GM18868 (cell line): ENCODE measurements at regions not wholly inside any gene's neighbourhood (a gene's known extent, or its start where the extent isn't known, plus 50 kb on each side); places are given as distances from the start of the nearest gene placed in this dataset.
"Not testable (repeated sequence)": the region's sequence is repeated elsewhere in the genome, so short reads cannot be mapped to it uniquely, and the experiment has no call there.

Source experiments
- ATAC-seq: cut with Tn5 transposase; IDR thresholded peaks from one replicate; pipeline ENCODE4 v1.9.1; 2021; ENCODE audit warnings: mild to moderate bottlenecking, moderate library complexity; ENCODE audit not compliant: unreplicated experiment

GRCh38 chr16:31975826-31976419 is 102.3 kb downstream of the ZNF267 start:
- ATAC-seq = not testable (repeated sequence)

- ATAC-seq = not testable (repeated sequence)
Measured at GRCh38 chr16:31978463-31978862, 104.9 kb downstream of the ZNF267 start.

- not testable (repeated sequence) for ATAC-seq
Measured at GRCh38 chr16:31981739-31982138, 108.1 kb downstream of the ZNF267 start.

GRCh38 chr16:31982986-31983385 is 109.4 kb downstream of the ZNF267 start:
- ATAC-seq = not testable (repeated sequence)

- not testable (repeated sequence) for ATAC-seq
Measured at GRCh38 chr16:31983666-31984065, 110.1 kb downstream of the ZNF267 start.

- ATAC-seq = not testable (repeated sequence)
Measured at GRCh38 chr16:31986895-31987294, 113.3 kb downstream of the ZNF267 start.

- ATAC-seq = peak; percentile 84
Measured at GRCh38 chr16:31988595-31989581, 115.3 kb downstream of the ZNF267 start.

- ATAC-seq = not testable (repeated sequence)
Measured at GRCh38 chr16:31990261-31990660, 116.7 kb downstream of the ZNF267 start.

GRCh38 chr16:31990980-31991379 is 117.4 kb downstream of the ZNF267 start:
- not testable (repeated sequence) for ATAC-seq

- ATAC-seq = not testable (repeated sequence)
Measured at GRCh38 chr16:31996325-31996724, 122.7 kb downstream of the ZNF267 start.

GRCh38 chr16:32002496-32002895 is 128.9 kb downstream of the ZNF267 start:
- ATAC-seq = not testable (repeated sequence)

- ATAC-seq = not testable (repeated sequence)
Measured at GRCh38 chr16:32003819-32004218, 130.2 kb downstream of the ZNF267 start.

GRCh38 chr16:32038783-32039496 is 165.3 kb downstream of the ZNF267 start:
- ATAC-seq = not testable (repeated sequence)

GRCh38 chr16:32039919-32040318 is 166.3 kb downstream of the ZNF267 start:
- not testable (repeated sequence) for ATAC-seq

- ATAC-seq = not testable (repeated sequence)
Measured at GRCh38 chr16:32066016-32066651, 187.0 kb upstream of the TP53TG3D start.

- not testable (repeated sequence) for ATAC-seq
Measured at GRCh38 chr16:32071586-32071985, 181.5 kb upstream of the TP53TG3D start.

GRCh38 chr16:32083891-32084290 is 169.2 kb upstream of the TP53TG3D start:
- ATAC-seq = not testable (repeated sequence)

GRCh38 chr16:32084656-32085401 is 168.3 kb upstream of the TP53TG3D start:
- ATAC-seq = not testable (repeated sequence)

GRCh38 chr16:32085438-32086141 is 167.5 kb upstream of the TP53TG3D start:
- not testable (repeated sequence) for ATAC-seq
